Astrocyte of the cerebellum (primary cell): ENCODE measurements at regions not wholly inside any gene's neighbourhood (a gene's known extent, or its start where the extent isn't known, plus 50 kb on each side); places are given as distances from the start of the nearest gene placed in this dataset.

Source experiments
- DNase-seq: peaks from one replicate; pipeline ENCODE4 v3.0.0-alpha.2; 2011; ENCODE audit warnings: low read depth
- H3K4me3 ChIP-seq: 2 replicates; pipeline ENCODE4 v1.5.1; 2011; ENCODE audit warnings: mild to moderate bottlenecking, low read depth, low read length, moderate library complexity
- in situ Hi-C: cut with HindIII; loops from 2 replicates; pipeline ENCODE4 v1.10.0; 2017; ENCODE audit warnings: low sequenced_read_pairs
- TF ChIP-seq, protein P1 (sequence below): IDR thresholded peaks from 2 replicates; pipeline ENCODE4 v1.5.1; 2012; ENCODE audit warnings: low read length, low read depth, moderate library complexity, mild to moderate bottlenecking; ENCODE audit errors: missing control alignments

DNA sequence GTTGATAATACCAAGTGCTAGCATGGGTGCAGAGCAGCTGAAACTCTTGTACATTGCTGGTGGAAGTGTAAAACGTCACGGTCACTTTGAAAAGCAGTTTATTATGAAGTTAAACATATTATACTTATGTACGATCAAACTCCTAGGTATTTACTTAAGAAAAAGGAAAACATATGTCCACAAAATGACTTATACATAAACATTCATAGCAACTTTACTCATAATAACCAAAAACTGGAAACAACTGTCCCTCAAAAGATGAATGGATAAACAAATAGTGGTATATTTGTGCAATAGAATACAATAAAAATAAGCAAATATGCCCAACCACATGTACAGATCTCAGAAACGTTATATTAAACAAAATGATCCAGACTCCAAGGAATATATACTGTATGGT lies 92.3 kb upstream of the TRIO start:
- DNase-seq: no peak
- in situ Hi-C loops: no loop called here

DNA sequence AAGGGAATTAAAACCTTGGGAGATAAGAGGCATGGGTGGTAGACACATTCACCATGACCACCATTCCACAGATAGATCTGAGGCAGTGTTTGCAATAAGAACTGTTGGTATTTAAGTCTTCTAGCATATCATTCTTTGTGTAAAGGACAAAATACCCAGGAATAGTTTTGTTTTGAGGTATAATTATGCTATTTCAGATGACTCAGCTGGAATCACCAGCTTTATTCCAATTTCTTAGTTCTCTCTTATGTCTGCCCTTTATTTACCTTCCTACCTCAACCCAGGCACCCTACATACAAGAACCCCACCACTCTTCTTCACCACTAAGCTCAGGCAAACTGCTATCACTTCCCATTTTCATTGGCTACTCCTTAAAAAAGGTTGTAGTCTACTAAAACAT lies 94.7 kb upstream of the TRIO start:
- TF ChIP-seq, protein P1, sequence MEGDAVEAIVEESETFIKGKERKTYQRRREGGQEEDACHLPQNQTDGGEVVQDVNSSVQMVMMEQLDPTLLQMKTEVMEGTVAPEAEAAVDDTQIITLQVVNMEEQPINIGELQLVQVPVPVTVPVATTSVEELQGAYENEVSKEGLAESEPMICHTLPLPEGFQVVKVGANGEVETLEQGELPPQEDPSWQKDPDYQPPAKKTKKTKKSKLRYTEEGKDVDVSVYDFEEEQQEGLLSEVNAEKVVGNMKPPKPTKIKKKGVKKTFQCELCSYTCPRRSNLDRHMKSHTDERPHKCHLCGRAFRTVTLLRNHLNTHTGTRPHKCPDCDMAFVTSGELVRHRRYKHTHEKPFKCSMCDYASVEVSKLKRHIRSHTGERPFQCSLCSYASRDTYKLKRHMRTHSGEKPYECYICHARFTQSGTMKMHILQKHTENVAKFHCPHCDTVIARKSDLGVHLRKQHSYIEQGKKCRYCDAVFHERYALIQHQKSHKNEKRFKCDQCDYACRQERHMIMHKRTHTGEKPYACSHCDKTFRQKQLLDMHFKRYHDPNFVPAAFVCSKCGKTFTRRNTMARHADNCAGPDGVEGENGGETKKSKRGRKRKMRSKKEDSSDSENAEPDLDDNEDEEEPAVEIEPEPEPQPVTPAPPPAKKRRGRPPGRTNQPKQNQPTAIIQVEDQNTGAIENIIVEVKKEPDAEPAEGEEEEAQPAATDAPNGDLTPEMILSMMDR: no peak
- no peak overlapping the region for H3K4me3 ChIP-seq
- in situ Hi-C loops: no loop called here
- no peak for DNase-seq

More for the DNA sequence above, 92.3 kb upstream of the TRIO start:
- H3K4me3 ChIP-seq: no peak overlapping the region
- TF ChIP-seq, protein P1: no peak

DNA sequence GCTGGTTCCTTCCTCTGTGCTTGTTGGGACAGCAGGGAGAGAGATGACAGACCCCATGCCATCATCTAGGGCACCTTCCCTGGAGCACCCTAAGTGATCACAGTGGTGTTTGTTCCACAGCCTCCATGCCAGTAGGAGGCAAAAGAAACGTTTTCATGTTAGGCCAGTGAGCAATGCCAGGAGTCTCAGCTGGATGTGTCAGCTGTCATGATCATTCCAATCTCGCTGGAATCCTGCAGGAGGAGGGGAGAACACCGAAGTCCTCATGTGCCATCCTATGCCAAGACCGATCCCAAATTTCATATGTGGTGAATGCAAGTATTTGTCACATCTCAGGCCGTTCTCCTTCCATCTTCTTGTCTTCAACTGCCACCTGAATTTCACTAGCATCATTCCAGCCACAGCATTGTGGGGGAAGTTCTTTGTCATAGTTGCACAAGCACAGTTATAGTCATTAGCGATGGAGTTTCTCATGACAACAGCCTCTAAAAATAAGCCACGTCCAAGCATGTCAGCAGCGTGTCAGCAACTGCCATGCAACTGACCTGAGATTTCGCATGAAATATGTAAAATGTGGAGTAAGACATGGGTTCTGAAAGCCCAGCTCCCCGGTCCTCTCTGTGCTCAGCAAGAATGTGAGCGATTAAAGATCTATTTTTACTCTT lies 97.2 kb upstream of the DNAH5 start:
- no peak overlapping the region for H3K4me3 ChIP-seq
- TF ChIP-seq, protein P1: no peak
- in situ Hi-C loops: loop anchor here (5.0 kb wide), 1 partner anchor 66 kb away; no protein-coding TSS in a partner anchor
- DNase-seq: no peak

DNA sequence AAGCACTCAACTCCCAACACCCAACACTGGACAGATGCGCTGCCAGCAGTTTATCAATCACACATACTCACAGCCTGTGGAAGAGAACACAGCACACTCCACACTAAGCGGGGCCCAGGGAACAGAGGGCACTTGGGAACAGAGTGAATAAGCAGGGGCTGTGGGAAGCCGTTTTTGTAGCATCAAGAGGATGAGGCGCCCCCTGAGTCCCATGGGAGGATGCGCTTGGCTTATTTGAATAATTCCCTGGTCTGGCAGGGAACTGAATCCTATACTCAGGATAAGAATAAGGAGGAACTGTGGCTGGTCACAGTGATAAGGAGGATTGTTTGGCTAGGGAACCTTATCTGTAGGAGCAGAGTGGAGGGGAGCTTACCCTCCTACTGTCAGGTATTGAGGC lies 96.1 kb upstream of the DNAH5 start:
- DNase-seq: no peak
- H3K4me3 ChIP-seq: no peak overlapping the region
- in situ Hi-C loops: loop anchor here (5.0 kb wide), 1 partner anchor 67 kb away; no protein-coding TSS in a partner anchor
- TF ChIP-seq, protein P1: no peak

DNA sequence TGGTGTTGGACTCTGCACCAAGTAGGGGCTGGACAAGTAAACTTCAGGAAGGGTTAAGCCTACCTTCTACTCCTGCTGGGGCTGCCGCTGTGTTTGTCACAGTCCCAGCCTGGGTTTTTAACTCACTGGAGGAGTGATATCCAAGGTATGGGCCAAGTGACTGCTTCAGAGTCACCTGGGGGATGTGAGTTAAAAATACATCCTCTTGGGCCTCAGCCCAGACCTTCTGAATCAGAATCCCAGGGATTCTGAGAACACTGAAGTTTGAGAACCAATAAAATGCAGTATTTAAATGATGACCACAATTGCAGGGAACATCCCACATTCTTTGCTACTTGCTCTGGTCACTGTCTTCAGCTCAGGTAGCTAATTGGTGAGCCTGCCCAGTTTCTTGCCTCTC lies 95.1 kb upstream of the DNAH5 start:
- TF ChIP-seq, protein P1: no peak
- in situ Hi-C loops: no loop called here
- no peak for DNase-seq
- H3K4me3 ChIP-seq: no peak overlapping the region

DNA sequence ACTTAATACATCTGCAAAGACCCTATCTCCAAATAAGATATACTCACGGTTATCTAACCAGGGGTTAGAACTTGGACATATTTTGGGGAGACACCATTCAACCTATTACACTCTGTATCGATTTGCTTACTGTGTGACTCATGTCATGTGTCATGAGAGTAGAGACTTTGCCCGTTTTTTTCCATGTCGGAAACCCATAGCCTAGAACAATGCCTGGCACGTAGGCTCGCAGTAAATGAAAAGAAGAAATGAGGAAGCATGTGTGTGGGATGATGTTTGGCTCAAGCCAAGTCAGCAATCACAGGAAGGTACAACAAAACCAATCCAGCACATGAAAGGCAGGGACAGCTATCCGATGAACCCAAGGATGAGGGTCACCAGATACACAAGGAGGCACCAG lies 94.6 kb upstream of the DNAH5 start:
- H3K4me3 ChIP-seq: no peak overlapping the region
- TF ChIP-seq, protein P1: no peak
- DNase-seq: no peak
- in situ Hi-C loops: no loop called here
